ENCODE measurements at regions not wholly inside any gene's neighbourhood (a gene's known extent, or its start where the extent isn't known, plus 50 kb on each side); places are given as distances from the start of the nearest gene placed in this dataset.

DNA sequence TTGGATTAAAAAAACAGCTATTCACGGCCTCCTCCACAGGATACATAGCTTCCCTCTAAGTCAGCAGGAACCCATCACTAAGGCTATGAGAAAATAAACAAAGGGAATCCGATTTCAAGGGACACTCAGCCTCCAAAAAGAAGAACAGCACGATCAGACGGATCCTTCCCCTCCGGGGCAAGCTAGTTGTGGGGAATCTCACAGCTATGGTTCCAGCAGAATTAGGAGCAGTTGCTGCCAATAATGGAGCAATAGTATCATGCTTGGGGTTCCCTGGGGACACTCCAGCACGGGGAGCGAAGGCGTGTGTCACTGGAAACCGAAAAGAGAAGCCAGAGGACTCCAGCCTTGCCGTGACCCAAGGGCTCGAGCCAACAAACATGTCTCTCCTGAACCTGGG, 163.1 kb downstream of the TTC32 start:
- TF ChIP-seq EZH2 (IDR thresholded peaks at IDR 0.05; ENCODE audit: insufficient read depth, poor library complexity, severe bottlenecking), result no peak
- TF ChIP-seq EZH2phosphoT487 (IDR thresholded peaks at IDR 0.05; ENCODE audit: insufficient read depth, low read depth), result no peak
